Spleen (tissue), 7 donors: ENCODE measurements at regions not wholly inside any gene's neighbourhood (a gene's known extent, or its start where the extent isn't known, plus 50 kb on each side); places are given as distances from the start of the nearest gene placed in this dataset.

Experiments used
- POLR2A ChIP-seq, 3 donors: fragments of 450-650 bp; IDR thresholded peaks; one replicate each; pipeline ENCODE4 v1.5.1; 2017; ENCODE audit warnings: antibody characterized with exemption in 3 of 3, mild to moderate bottlenecking in 1 of 3
- TF ChIP-seq, protein P1 (sequence below), 11 experiments: fragments of 200-600 bp in 7 of 11; fragments of 450-650 bp in 4 of 11; sonication (generic) in 4 of 11; IDR thresholded peaks in 8 of 11; conservative IDR thresholded peaks in 3 of 11; 1 replicate in 7 of 11; 2 replicates in 4 of 11; pipeline versions ENCODE4 v1.4.0 to v1.8.0; 2016 to 2021; ENCODE audit warnings: antibody characterized with exemption in 11 of 11, inconsistent platforms in 4 of 11, mild to moderate bottlenecking in 1 of 11
- donor health status: DM: no; HTN: no; CAD: no; lungs with moderate emphysema.
- donor health status: DM: no; HTN: no; CAD: no.
- donor health status: DM: no; HTN: no; CAD: no.

DNA sequence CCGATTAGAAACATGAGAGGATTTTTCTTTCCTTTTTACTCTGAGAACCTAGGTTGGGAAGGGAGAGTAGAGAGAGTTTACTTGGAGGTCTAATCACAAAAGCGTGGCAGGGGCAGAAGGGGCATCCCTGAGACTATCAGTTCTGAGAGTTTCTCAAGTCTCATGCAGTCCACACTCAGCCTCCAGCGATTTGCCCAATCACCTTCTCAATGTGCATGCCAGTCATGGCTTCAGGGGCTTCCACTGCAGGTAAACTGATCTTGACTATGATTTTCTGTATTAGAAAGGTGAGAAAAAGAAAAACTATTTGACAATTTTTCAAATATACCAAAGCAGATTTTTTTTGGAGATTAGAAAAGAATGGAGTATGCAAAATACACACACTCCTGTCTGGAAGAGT lies 617.1 kb upstream of the ZFP42 start:
- TF ChIP-seq, protein P1, sequence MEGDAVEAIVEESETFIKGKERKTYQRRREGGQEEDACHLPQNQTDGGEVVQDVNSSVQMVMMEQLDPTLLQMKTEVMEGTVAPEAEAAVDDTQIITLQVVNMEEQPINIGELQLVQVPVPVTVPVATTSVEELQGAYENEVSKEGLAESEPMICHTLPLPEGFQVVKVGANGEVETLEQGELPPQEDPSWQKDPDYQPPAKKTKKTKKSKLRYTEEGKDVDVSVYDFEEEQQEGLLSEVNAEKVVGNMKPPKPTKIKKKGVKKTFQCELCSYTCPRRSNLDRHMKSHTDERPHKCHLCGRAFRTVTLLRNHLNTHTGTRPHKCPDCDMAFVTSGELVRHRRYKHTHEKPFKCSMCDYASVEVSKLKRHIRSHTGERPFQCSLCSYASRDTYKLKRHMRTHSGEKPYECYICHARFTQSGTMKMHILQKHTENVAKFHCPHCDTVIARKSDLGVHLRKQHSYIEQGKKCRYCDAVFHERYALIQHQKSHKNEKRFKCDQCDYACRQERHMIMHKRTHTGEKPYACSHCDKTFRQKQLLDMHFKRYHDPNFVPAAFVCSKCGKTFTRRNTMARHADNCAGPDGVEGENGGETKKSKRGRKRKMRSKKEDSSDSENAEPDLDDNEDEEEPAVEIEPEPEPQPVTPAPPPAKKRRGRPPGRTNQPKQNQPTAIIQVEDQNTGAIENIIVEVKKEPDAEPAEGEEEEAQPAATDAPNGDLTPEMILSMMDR (IDR thresholded peaks at IDR 0.05 in 8 of 11, conservative IDR thresholded peaks at IDR 0.05 in 3 of 11), result no peak
- TF ChIP-seq POLR2A (IDR thresholded peaks at IDR 0.05), result no peak
